Colonic mucosa (tissue), 4 donors: ENCODE measurements at regions not wholly inside any gene's neighbourhood (a gene's known extent, or its start where the extent isn't known, plus 50 kb on each side); places are given as distances from the start of the nearest gene placed in this dataset.

ENCODE experiments used
- DNase-seq: peaks from one replicate; pipeline ENCODE4 v3.0.0-alpha.2; 2020
- H3K27ac ChIP-seq: fragments of 200-600 bp; one replicate; pipeline ENCODE4 v1.8.0; 2021
- H3K27me3 ChIP-seq: fragments of 200-600 bp; one replicate; pipeline ENCODE4 v1.8.0; 2021
- H3K36me3 ChIP-seq: fragments of 200-600 bp; one replicate; pipeline ENCODE4 v1.8.0; 2021
- H3K4me1 ChIP-seq: fragments of 200-600 bp; one replicate; pipeline ENCODE4 v1.8.0; 2021; ENCODE audit warnings: mild to moderate bottlenecking
- H3K4me3 ChIP-seq: fragments of 200-600 bp; one replicate; pipeline ENCODE4 v1.8.0; 2021
- H3K9ac ChIP-seq, 2 donors: one replicate each; pipeline ENCODE4 v1.7.0; 2013; ENCODE audit warnings: control low read depth in 2 of 2, low read depth in 2 of 2, low read length in 2 of 2
- H3K9me3 ChIP-seq: fragments of 200-600 bp; one replicate; pipeline ENCODE4 v1.8.0; 2021
- CTCF ChIP-seq: fragments of 200-600 bp; IDR thresholded peaks from one replicate; pipeline ENCODE4 v1.8.0; 2022; ENCODE audit warnings: antibody characterized with exemption, mild to moderate bottlenecking
- intact Hi-C: fragments of 100-400 bp; cut with DNase I; formaldehyde crosslinking; loops from one replicate; pipeline ENCODE4 v1.14.1; 2022
- donor health status: healthy.
- donor health status: DM: no; HTN: no; CAD: no.
- donor health status: DM: no; HTN: no; CAD: no.

- no peaks in the 10 kb centered on the region for H3K36me3 ChIP-seq
- H3K9me3 ChIP-seq = no peaks in the 10 kb centered on the region
- intact Hi-C loops = no loop called here
- DNase-seq = no peak
- H3K27ac ChIP-seq = no peak overlapping the region
- H3K9ac ChIP-seq = no peak overlapping the region
- no peak for TF ChIP-seq CTCF
- no peaks in the 10 kb centered on the region for H3K4me1 ChIP-seq
- no peak overlapping the region for H3K4me3 ChIP-seq
- H3K27me3 ChIP-seq = no peaks in the 10 kb centered on the region
Measured at GRCh38 chr16:73817526-73818324, 478.9 kb upstream of the PSMD7 start.

GRCh38 chr16:73813527-73813926 is 483.1 kb upstream of the PSMD7 start:
- no peak overlapping the region for H3K4me3 ChIP-seq
- intact Hi-C loops = no loop called here
- H3K9me3 ChIP-seq = no peaks in the 10 kb centered on the region
- H3K36me3 ChIP-seq = no peaks in the 10 kb centered on the region
- no peak overlapping the region for H3K27ac ChIP-seq
- no peak overlapping the region for H3K9ac ChIP-seq
- no peaks in the 10 kb centered on the region for H3K4me1 ChIP-seq
- TF ChIP-seq CTCF = no peak
- H3K27me3 ChIP-seq = no peaks in the 10 kb centered on the region
- DNase-seq = no peak

- H3K36me3 ChIP-seq = no peaks in the 10 kb centered on the region
Measured at GRCh38 chr16:73804456-73804855, 492.2 kb upstream of the PSMD7 start.

GRCh38 chr16:73798471-73798870 is 498.1 kb upstream of the PSMD7 start:
- Histone ChIP-seq H3K9me3 (no peaks in the 10 kb centered on the region), H3K27me3 (no peaks in the 10 kb centered on the region), H3K4me3 (no peak overlapping the region), H3K27ac (no peak overlapping the region), H3K9ac (no peak overlapping the region), H3K36me3 (no peaks in the 10 kb centered on the region), H3K4me1 (no peaks in the 10 kb centered on the region)
- TF ChIP-seq CTCF = no peak
- no peak for DNase-seq
- intact Hi-C loops = no loop called here

More at GRCh38 chr16:73804456-73804855, 492.2 kb upstream of the PSMD7 start:
- H3K27ac ChIP-seq = no peak overlapping the region
- H3K4me3 ChIP-seq = no peak overlapping the region
- no peak for TF ChIP-seq CTCF
- H3K4me1 ChIP-seq = no peaks in the 10 kb centered on the region
- no peaks in the 10 kb centered on the region for H3K9me3 ChIP-seq
- H3K27me3 ChIP-seq = no peaks in the 10 kb centered on the region
- intact Hi-C loops = no loop called here
- DNase-seq = no peak
- H3K9ac ChIP-seq = no peak overlapping the region

GRCh38 chr16:73797115-73797514 is 499.5 kb upstream of the PSMD7 start:
- TF ChIP-seq CTCF = no peak
- Histone ChIP-seq H3K4me1 (no peaks in the 10 kb centered on the region), H3K27me3 (no peaks in the 10 kb centered on the region), H3K4me3 (no peak overlapping the region), H3K27ac (no peak overlapping the region), H3K9ac (no peak overlapping the region), H3K36me3 (no peaks in the 10 kb centered on the region), H3K9me3 (no peaks in the 10 kb centered on the region)
- intact Hi-C loops = no loop called here
- DNase-seq = no peak
